ENCODE measurements at regions not wholly inside any gene's neighbourhood (a gene's known extent, or its start where the extent isn't known, plus 50 kb on each side); places are given as distances from the start of the nearest gene placed in this dataset.

GRCh38 chr7:10918093-10918590, 55.5 kb upstream of the PHF14 start:
- TF ChIP-seq CTCF (conservative IDR thresholded peaks at IDR 0.05; ENCODE audit: low read depth, low read length) (no peak), EZH2 (IDR thresholded peaks at IDR 0.05; ENCODE audit: borderline replicate concordance, low read depth, low read length, poor library complexity, severe bottlenecking) (no peak)
